ENCODE measurements at regions not wholly inside any gene's neighbourhood (a gene's known extent, or its start where the extent isn't known, plus 50 kb on each side); places are given as distances from the start of the nearest gene placed in this dataset.

DNA sequence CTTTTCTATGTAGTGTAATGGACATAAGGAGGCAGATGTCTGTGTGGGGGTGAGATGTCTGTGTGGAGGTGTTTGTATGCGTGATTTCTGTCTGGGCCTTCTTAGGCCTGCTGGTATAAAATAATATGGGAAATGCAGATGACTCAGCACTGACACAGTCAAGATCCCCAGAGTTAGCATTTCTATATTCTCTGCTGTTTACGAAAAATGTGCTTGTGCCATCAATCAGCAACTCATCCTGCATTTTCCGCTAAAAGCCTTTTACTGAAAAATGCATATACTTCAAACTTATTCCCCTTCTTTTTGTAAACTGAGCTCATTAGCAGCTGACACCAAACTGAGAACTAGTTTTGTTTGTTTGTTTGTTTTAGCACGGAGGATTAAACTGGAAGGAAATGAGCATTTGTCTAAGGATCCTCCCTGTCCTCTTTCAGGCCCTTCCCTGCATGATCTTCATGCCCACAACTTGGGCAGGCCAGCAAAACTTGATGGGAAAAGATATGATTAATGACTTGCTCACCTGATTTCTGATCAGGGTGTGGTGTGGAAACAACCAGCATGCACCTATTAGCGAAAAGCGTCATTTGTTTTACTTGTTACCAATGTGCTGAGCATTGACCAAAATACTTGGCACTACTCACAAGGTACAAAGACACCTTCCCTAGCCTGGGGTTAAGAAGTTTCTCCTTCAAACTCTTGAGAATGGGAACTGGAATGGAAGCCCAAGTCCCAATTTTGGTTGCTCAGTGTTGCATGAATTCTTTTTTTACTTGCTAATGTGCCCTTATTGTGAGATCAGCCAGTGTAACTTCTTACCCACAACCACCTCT, 77.4 kb downstream of the NDUFS5 start:
- TF ChIP-seq, protein P1, sequence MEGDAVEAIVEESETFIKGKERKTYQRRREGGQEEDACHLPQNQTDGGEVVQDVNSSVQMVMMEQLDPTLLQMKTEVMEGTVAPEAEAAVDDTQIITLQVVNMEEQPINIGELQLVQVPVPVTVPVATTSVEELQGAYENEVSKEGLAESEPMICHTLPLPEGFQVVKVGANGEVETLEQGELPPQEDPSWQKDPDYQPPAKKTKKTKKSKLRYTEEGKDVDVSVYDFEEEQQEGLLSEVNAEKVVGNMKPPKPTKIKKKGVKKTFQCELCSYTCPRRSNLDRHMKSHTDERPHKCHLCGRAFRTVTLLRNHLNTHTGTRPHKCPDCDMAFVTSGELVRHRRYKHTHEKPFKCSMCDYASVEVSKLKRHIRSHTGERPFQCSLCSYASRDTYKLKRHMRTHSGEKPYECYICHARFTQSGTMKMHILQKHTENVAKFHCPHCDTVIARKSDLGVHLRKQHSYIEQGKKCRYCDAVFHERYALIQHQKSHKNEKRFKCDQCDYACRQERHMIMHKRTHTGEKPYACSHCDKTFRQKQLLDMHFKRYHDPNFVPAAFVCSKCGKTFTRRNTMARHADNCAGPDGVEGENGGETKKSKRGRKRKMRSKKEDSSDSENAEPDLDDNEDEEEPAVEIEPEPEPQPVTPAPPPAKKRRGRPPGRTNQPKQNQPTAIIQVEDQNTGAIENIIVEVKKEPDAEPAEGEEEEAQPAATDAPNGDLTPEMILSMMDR (IDR thresholded peaks at IDR 0.05): no peak
- TF ChIP-seq POLR2AphosphoS5 (IDR thresholded peaks at IDR 0.05): no peak
